H1 (cell line): ENCODE measurements at regions not wholly inside any gene's neighbourhood (a gene's known extent, or its start where the extent isn't known, plus 50 kb on each side); places are given as distances from the start of the nearest gene placed in this dataset.

ENCODE experiments used
- CTCF ChIA-PET: fragments of 300-600 bp; sonication (Branson Sonifier 250); formaldehyde crosslinking; loops from one replicate; lab custom pipeline; 2021; ENCODE audit not compliant: partially characterized antibody; lab: Charles Lee
- POLR2A ChIA-PET: fragments of 300-600 bp; sonication (Branson Sonifier 250); formaldehyde crosslinking; loops from one replicate; lab custom pipeline; 2021; ENCODE audit warnings: inconsistent platforms; ENCODE audit not compliant: partially characterized antibody; lab: Charles Lee
- DNase-seq, 2 experiments: peaks; one replicate each; pipeline versions ENCODE4 v3.0.0 to v3.0.0-alpha.2; 2010 to 2022; ENCODE audit warnings: low spot score in 2 of 2, low read depth in 1 of 2, mixed read lengths in 1 of 2
- FAIRE-seq: peaks from 2 replicates; lab custom pipeline; 2011; peaks lifted over from hg19 to GRCh38; lab: Jason Lieb, UNC
- H2AFZ ChIP-seq: 2 replicates; pipeline ENCODE4 v1.8.1; 2012; ENCODE audit warnings: low read length, inconsistent platforms
- H2AK5ac ChIP-seq: 2 replicates; pipeline ENCODE4 v1.6.1; 2013; ENCODE audit warnings: low read depth, low read length
- H2BK120ac ChIP-seq: replicated peaks from 2 replicates; pipeline ENCODE3; 2013; ENCODE audit warnings: low read depth, low read length, inconsistent platforms
- H2BK12ac ChIP-seq: 2 replicates; pipeline ENCODE4 v1.6.1; 2013; ENCODE audit warnings: low read depth, low read length
- H2BK15ac ChIP-seq: 2 replicates; pipeline ENCODE4 v1.6.1; 2013; ENCODE audit warnings: low read length
- H2BK20ac ChIP-seq: 2 replicates; pipeline ENCODE4 v1.6.1; 2013; ENCODE audit warnings: low read length
- H2BK5ac ChIP-seq: 2 replicates; pipeline ENCODE4 v1.6.1; 2013; ENCODE audit warnings: low read depth, low read length
- H3K14ac ChIP-seq: 2 replicates; pipeline ENCODE4 v1.6.1; 2013; ENCODE audit warnings: inconsistent platforms; ENCODE audit not compliant: insufficient read length
- H3K18ac ChIP-seq: 2 replicates; pipeline ENCODE4 v1.6.1; 2013; ENCODE audit warnings: low read length; ENCODE audit errors: extremely low read depth
- H3K23ac ChIP-seq: 2 replicates; pipeline ENCODE4 v1.6.1; 2013; ENCODE audit warnings: inconsistent platforms; ENCODE audit not compliant: insufficient read length
- H3K23me2 ChIP-seq: 2 replicates; pipeline ENCODE4 v1.6.1; 2013; ENCODE audit warnings: low read depth, low read length
- H3K27ac ChIP-seq: 2 replicates; pipeline ENCODE4 v1.6.1; 2011; ENCODE audit warnings: low read depth, low read length, inconsistent platforms
- H3K27me3 ChIP-seq, 4 experiments: replicated peaks in 1 of 4; 1 replicate in 1 of 4; 2 replicates in 3 of 4; pipeline versions ENCODE4 v1.6.1 to v1.8.1; 2011 to 2013; ENCODE audit warnings: low read length in 3 of 4, mild to moderate bottlenecking in 3 of 4, inconsistent platforms in 2 of 4, mixed read lengths in 2 of 4, moderate library complexity in 1 of 4; ENCODE audit not compliant: control insufficient read depth in 3 of 4, insufficient read depth in 3 of 4; ENCODE audit errors: extremely low read depth in 1 of 4
- H3K36me3 ChIP-seq, 4 experiments: 2 replicates each; pipeline versions ENCODE4 v1.6.1 to v1.8.1; 2011 to 2013; ENCODE audit warnings: mild to moderate bottlenecking in 4 of 4, low read length in 3 of 4, moderate library complexity in 2 of 4, control low read depth in 1 of 4, inconsistent platforms in 1 of 4; ENCODE audit not compliant: insufficient read depth in 4 of 4, control insufficient read depth in 2 of 4
- H3K4ac ChIP-seq: replicated peaks from 2 replicates; pipeline ENCODE3; 2013; ENCODE audit warnings: low read length, low read depth, mixed read lengths, inconsistent platforms; ENCODE audit not compliant: insufficient read length
- H3K4me1 ChIP-seq, 4 experiments: replicated peaks in 1 of 4; 1 replicate in 1 of 4; 2 replicates in 3 of 4; pipeline versions ENCODE4 v1.6.1 to v1.8.1; 2011 to 2013; ENCODE audit warnings: low read length in 3 of 4, inconsistent platforms in 2 of 4, mixed read lengths in 1 of 4; ENCODE audit not compliant: insufficient read depth in 4 of 4, control insufficient read depth in 3 of 4
- H3K4me2 ChIP-seq, 2 experiments: 2 replicates each; pipeline versions ENCODE4 v1.6.1 to v1.8.1; 2011 to 2013; ENCODE audit warnings: low read depth in 2 of 2, low read length in 2 of 2, control low read depth in 1 of 2, inconsistent platforms in 1 of 2, mild to moderate bottlenecking in 1 of 2; ENCODE audit not compliant: insufficient read depth in 1 of 2
- H3K4me3 ChIP-seq, 4 experiments: fragments of 200-600, 300-600 bp in 1 of 4; sonication (generic), shearing (Covaris generic), sonication (Bioruptor Twin) in 1 of 4; 2 replicates each; pipeline versions ENCODE4 v1.5.1 to v1.8.1; 2011 to 2016; ENCODE audit warnings: low read length in 4 of 4, low read depth in 3 of 4, control low read depth in 2 of 4, inconsistent platforms in 2 of 4, mild to moderate bottlenecking in 2 of 4, mixed read lengths in 1 of 4, moderate library complexity in 1 of 4; ENCODE audit not compliant: insufficient read depth in 2 of 4; ENCODE audit errors: extremely low read depth in 1 of 4
- H3K56ac ChIP-seq: replicated peaks from 2 replicates; pipeline ENCODE3; 2013; ENCODE audit warnings: low read depth, mild to moderate bottlenecking, mixed read lengths, low read length, inconsistent platforms; ENCODE audit not compliant: insufficient read length
- H3K79me1 ChIP-seq: 2 replicates; pipeline ENCODE4 v1.6.1; 2013; ENCODE audit warnings: low read depth, low read length, control low read depth
- H3K79me2 ChIP-seq, 2 experiments: 2 replicates each; pipeline versions ENCODE4 v1.6.1 to v1.8.1; 2012 to 2013; ENCODE audit warnings: low read length in 2 of 2, mild to moderate bottlenecking in 2 of 2, inconsistent platforms in 1 of 2; ENCODE audit not compliant: insufficient read depth in 2 of 2, control insufficient read depth in 1 of 2
- H3K9ac ChIP-seq, 4 experiments: replicated peaks in 1 of 4; 1 replicate in 1 of 4; 2 replicates in 3 of 4; pipeline versions ENCODE4 v1.6.1 to v1.8.1; 2011 to 2013; ENCODE audit warnings: low read depth in 3 of 4, low read length in 3 of 4, control low read depth in 2 of 4, mild to moderate bottlenecking in 2 of 4, moderate library complexity in 2 of 4, inconsistent platforms in 1 of 4; ENCODE audit errors: extremely low read depth in 1 of 4
- H3K9me3 ChIP-seq, 2 experiments: 2 replicates each; pipeline versions ENCODE4 v1.6.1 to v1.8.1; 2012 to 2013; ENCODE audit warnings: mild to moderate bottlenecking in 2 of 2, moderate library complexity in 2 of 2, control low read depth in 1 of 2, inconsistent platforms in 1 of 2, low read depth in 1 of 2, low read length in 1 of 2, mixed read lengths in 1 of 2; ENCODE audit not compliant: insufficient read depth in 2 of 2
- H4K20me1 ChIP-seq, 2 experiments: replicated peaks in 1 of 2; 2 replicates each; pipeline versions ENCODE3 to v1.8.1; 2011 to 2013; ENCODE audit warnings: inconsistent platforms in 2 of 2, low read length in 2 of 2, mild to moderate bottlenecking in 1 of 2; ENCODE audit not compliant: insufficient read depth in 2 of 2, control insufficient read depth in 1 of 2
- H4K5ac ChIP-seq: 2 replicates; pipeline ENCODE4 v1.6.1; 2013; ENCODE audit warnings: low read length, low read depth, mixed read lengths, inconsistent platforms; ENCODE audit not compliant: insufficient read length
- H4K8ac ChIP-seq: 2 replicates; pipeline ENCODE4 v1.8.0; 2013; ENCODE audit warnings: mild to moderate bottlenecking, moderate library complexity, low read length, inconsistent platforms; ENCODE audit not compliant: insufficient read depth; ENCODE audit errors: extremely low read depth
- H4K91ac ChIP-seq: replicated peaks from 2 replicates; pipeline ENCODE3; 2013; ENCODE audit warnings: low read length, mixed read lengths, inconsistent platforms; ENCODE audit not compliant: insufficient read length
- CEBPB ChIP-seq: IDR thresholded peaks from 2 replicates; pipeline ENCODE4 v1.6.1; 2012; ENCODE audit warnings: low read depth, low read length
- POU5F1 ChIP-seq: IDR thresholded peaks from 2 replicates; pipeline ENCODE4 v1.6.1; 2011; ENCODE audit warnings: low read depth, mild to moderate bottlenecking, low read length, moderate library complexity
- WGBS, 2 experiments: shearing (Covaris generic) in 1 of 2; methylation state at CpG; one replicate each; pipeline versions ENCODE4 v1.1.6 to v1.1.7; 2013 to 2015; ENCODE audit warnings: low lambda C conversion rate in 2 of 2, mixed read lengths in 2 of 2, inconsistent platforms in 1 of 2, low coverage in 1 of 2, missing lambda C conversion rate in 1 of 2; ENCODE audit not compliant: insufficient replicate concordance in 2 of 2, insufficient coverage in 1 of 2, insufficient read length in 1 of 2; ENCODE audit errors: extremely low coverage in 1 of 2, missing lambda C conversion rate in 1 of 2; 5-methylcytosine and 5-hydroxymethylcytosine counted together

DNA sequence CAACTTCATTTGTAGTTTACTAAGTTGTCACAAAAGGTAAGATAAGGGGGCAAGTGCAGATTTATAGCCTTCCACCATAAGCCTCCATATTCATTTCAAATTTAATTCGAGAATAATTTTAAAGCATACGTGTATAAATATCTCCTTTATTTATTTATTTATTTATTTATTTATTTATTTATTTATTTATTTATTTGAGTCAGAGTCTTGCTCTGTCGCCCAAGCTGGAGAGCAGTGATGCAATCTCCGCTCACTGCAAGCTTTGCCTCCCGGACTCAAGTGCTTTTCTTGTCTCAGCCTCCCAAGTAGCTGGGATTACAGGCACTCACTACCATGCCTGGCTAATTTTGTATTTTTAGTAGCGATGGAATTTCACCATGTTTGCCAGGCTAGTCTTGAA lies 523.4 kb downstream of the FAT4 start:
- CTCF ChIA-PET: interaction anchor here (1.7 kb wide), 1 partner anchor 14 kb away, joined by 4 read pairs; no protein-coding TSS in a partner anchor
- no peak overlapping the region for H2AFZ ChIP-seq
- no peaks in the 10 kb centered on the region for H3K9me3 ChIP-seq
- no peak overlapping the region for H2BK120ac ChIP-seq
- no peak overlapping the region for H4K5ac ChIP-seq
- no peaks in the 10 kb centered on the region for H3K27me3 ChIP-seq
- no peak overlapping the region for H3K18ac ChIP-seq
- no peak overlapping the region for H2BK5ac ChIP-seq
- H3K4me1 ChIP-seq: no peaks in the 10 kb centered on the region
- H2BK15ac ChIP-seq: no peak overlapping the region
- H3K14ac ChIP-seq: no peak overlapping the region
- H3K56ac ChIP-seq: no peak overlapping the region
- TF ChIP-seq CEBPB (peak; percentile 22; the same call in 1 of the 2 replicates), POU5F1 (no peak)
- H4K20me1 ChIP-seq: no peaks in the 10 kb centered on the region
- H2BK20ac ChIP-seq: no peak overlapping the region
- POLR2A ChIA-PET: no interaction called here
- H2AK5ac ChIP-seq: no peak overlapping the region
- H3K79me2 ChIP-seq: no peaks in the 10 kb centered on the region
- H3K4ac ChIP-seq: no peak overlapping the region
- no peak for FAIRE-seq
- H3K23me2 ChIP-seq: no peaks in the 10 kb centered on the region
- no peak overlapping the region for H3K27ac ChIP-seq
- no peak overlapping the region for H3K4me2 ChIP-seq
- no peak overlapping the region for H3K9ac ChIP-seq
- H3K79me1 ChIP-seq: no peaks in the 10 kb centered on the region
- no peak overlapping the region for H4K8ac ChIP-seq
- no peaks in the 10 kb centered on the region for H3K36me3 ChIP-seq
- no peak overlapping the region for H2BK12ac ChIP-seq
- H3K4me3 ChIP-seq: no peak overlapping the region
- WGBS, 2 experiments: 84% methylated on average over 6 of the region's 6 CpGs; no CpG with 5 or more reads in 1 of the 2 experiments
- DNase-seq: no peak
- no peak overlapping the region for H4K91ac ChIP-seq
- no peak overlapping the region for H3K23ac ChIP-seq
